Neural progenitor cell (in vitro differentiated cells): ENCODE measurements at regions not wholly inside any gene's neighbourhood (a gene's known extent, or its start where the extent isn't known, plus 50 kb on each side); places are given as distances from the start of the nearest gene placed in this dataset.

Experiments
- DNase-seq: peaks from one replicate; pipeline ENCODE4 v3.0.0-alpha.2; 2016; ENCODE audit warnings: low spot score
- H2AFZ ChIP-seq: fragments of 200-600 bp; sonication (generic); replicated peaks from 2 replicates; pipeline ENCODE4 v1.6.1; 2016; ENCODE audit warnings: antibody characterized with exemption
- H3F3A ChIP-seq: fragments of 200-600 bp; sonication (generic); 2 replicates; pipeline ENCODE4 v1.6.1; 2016; ENCODE audit warnings: antibody characterized with exemption, low read depth
- H3K27ac ChIP-seq: fragments of 200-600 bp; sonication (generic); 2 replicates; pipeline ENCODE4 v1.5.1; 2016; ENCODE audit warnings: mild to moderate bottlenecking
- H3K27me3 ChIP-seq: fragments of 200-600 bp; sonication (generic); 2 replicates; pipeline ENCODE4 v1.6.1; 2016; ENCODE audit warnings: mild to moderate bottlenecking, moderate library complexity
- H3K36me3 ChIP-seq: fragments of 200-600 bp; sonication (generic); 2 replicates; pipeline ENCODE4 v1.5.1; 2016
- H3K4me1 ChIP-seq: fragments of 200-600 bp; sonication (generic); 2 replicates; pipeline ENCODE4 v1.6.1; 2016; ENCODE audit warnings: mixed run types
- H3K4me2 ChIP-seq: fragments of 200-600 bp; sonication (generic); 2 replicates; pipeline ENCODE4 v1.6.1; 2016
- H3K4me3 ChIP-seq: fragments of 200-600 bp; sonication (generic); 2 replicates; pipeline ENCODE4 v1.5.1; 2016
- H3K79me2 ChIP-seq: fragments of 200-600 bp; sonication (generic); 2 replicates; pipeline ENCODE4 v1.6.1; 2016; ENCODE audit warnings: low read depth
- H3K9ac ChIP-seq: fragments of 200-600 bp; sonication (generic); 2 replicates; pipeline ENCODE4 v1.6.1; 2016
- H3K9me3 ChIP-seq: fragments of 200-600 bp; sonication (generic); 2 replicates; pipeline ENCODE4 v1.5.1; 2016; ENCODE audit warnings: low read depth
- H4K20me1 ChIP-seq: fragments of 200-600 bp; sonication (generic); 2 replicates; pipeline ENCODE4 v1.6.1; 2016; ENCODE audit warnings: low read depth
- H3K27ac Mint-ChIP-seq: 3 replicates; pipeline ENCODE4 v1.8.0; 2021; ENCODE audit warnings: mixed read lengths
- H3K27me3 Mint-ChIP-seq: 2 replicates; pipeline ENCODE4 v1.8.0; 2022; ENCODE audit warnings: low read depth, mild to moderate bottlenecking, inconsistent platforms, moderate library complexity, mixed read lengths; ENCODE audit not compliant: insufficient read depth
- H3K36me3 Mint-ChIP-seq: 3 replicates; pipeline ENCODE4 v1.8.0; 2021; ENCODE audit warnings: mixed read lengths
- H3K4me1 Mint-ChIP-seq: 3 replicates; pipeline ENCODE4 v1.8.0; 2021; ENCODE audit warnings: mixed read lengths
- H3K4me3 Mint-ChIP-seq: 3 replicates; pipeline ENCODE4 v1.8.0; 2021; ENCODE audit warnings: mild to moderate bottlenecking, moderate library complexity, mixed read lengths
- H3K9me3 Mint-ChIP-seq: 3 replicates; pipeline ENCODE4 v1.8.0; 2020; ENCODE audit warnings: mixed read lengths
- CTCF ChIP-seq: fragments of 200-600 bp; sonication (generic); IDR thresholded peaks from 2 replicates; pipeline ENCODE4 v1.5.1; 2017; ENCODE audit warnings: antibody characterized with exemption, mild to moderate bottlenecking
- EZH2 ChIP-seq: fragments of 200-600 bp; sonication (generic); IDR thresholded peaks from 2 replicates; pipeline ENCODE4 v1.6.1; 2017; ENCODE audit warnings: antibody characterized with exemption, mild to moderate bottlenecking, moderate library complexity
- EZH2phosphoT487 ChIP-seq: fragments of 200-600 bp; sonication (generic); IDR thresholded peaks from 2 replicates; pipeline ENCODE4 v1.6.1; 2017; ENCODE audit warnings: antibody characterized with exemption

- H3K9me3 Mint-ChIP-seq, result peaks cover 18% of the 10 kb centered on the region
- H3K4me1 Mint-ChIP-seq, result peaks cover 9% of the 10 kb centered on the region
- H3K27me3 Mint-ChIP-seq, result no peaks in the 10 kb centered on the region
- H3K27ac Mint-ChIP-seq, result no peak overlapping the region
- H2AFZ ChIP-seq, result no peak overlapping the region
- H3K4me2 ChIP-seq, result no peak overlapping the region
- H3K9me3 ChIP-seq, result no peaks in the 10 kb centered on the region
- H3K79me2 ChIP-seq, result no peaks in the 10 kb centered on the region
- no peaks in the 10 kb centered on the region for H3K36me3 Mint-ChIP-seq
- no peaks in the 10 kb centered on the region for H4K20me1 ChIP-seq
- no peaks in the 10 kb centered on the region for H3K27me3 ChIP-seq
- TF ChIP-seq EZH2 (no peak), CTCF (no peak), EZH2phosphoT487 (no peak)
- H3K27ac ChIP-seq, result no peak overlapping the region
- H3F3A ChIP-seq, result no peaks in the 10 kb centered on the region
- H3K36me3 ChIP-seq, result no peaks in the 10 kb centered on the region
- no peak for DNase-seq
- no peak overlapping the region for H3K4me3 Mint-ChIP-seq
- no peak overlapping the region for H3K4me3 ChIP-seq
- no peaks in the 10 kb centered on the region for H3K4me1 ChIP-seq
- H3K9ac ChIP-seq, result no peak overlapping the region
These were observed 72.4 kb downstream of the FH start for GRCh38 chr1:241447031-241447644.

GRCh38 chr1:241444836-241445235, 74.7 kb downstream of the FH start:
- H3K9me3 Mint-ChIP-seq, result peaks cover 19% of the 10 kb centered on the region
- H3K27me3 Mint-ChIP-seq, result no peaks in the 10 kb centered on the region
- Histone ChIP-seq H3K4me3 (no peak overlapping the region), H3K9me3 (no peaks in the 10 kb centered on the region), H3K79me2 (no peaks in the 10 kb centered on the region), H4K20me1 (no peaks in the 10 kb centered on the region), H3K4me2 (no peak overlapping the region), H3K4me1 (no peaks in the 10 kb centered on the region), H3K27ac (no peak overlapping the region), H3K36me3 (no peaks in the 10 kb centered on the region), H3K9ac (no peak overlapping the region), H2AFZ (no peak overlapping the region), H3K27me3 (no peaks in the 10 kb centered on the region), H3F3A (no peaks in the 10 kb centered on the region)
- H3K4me1 Mint-ChIP-seq, result peaks cover 9% of the 10 kb centered on the region
- no peak for TF ChIP-seq EZH2
- no peak for TF ChIP-seq EZH2phosphoT487
- TF ChIP-seq CTCF, result no peak
- no peaks in the 10 kb centered on the region for H3K36me3 Mint-ChIP-seq
- H3K4me3 Mint-ChIP-seq, result no peak overlapping the region
- DNase-seq, result no peak
- no peak overlapping the region for H3K27ac Mint-ChIP-seq

- Mint-ChIP-seq H3K27ac (no peak overlapping the region), H3K27me3 (peaks cover 3% of the 10 kb centered on the region), H3K4me1 (peaks cover 11% of the 10 kb centered on the region), H3K36me3 (no peaks in the 10 kb centered on the region), H3K9me3 (peaks cover 19% of the 10 kb centered on the region), H3K4me3 (no peak overlapping the region)
- Histone ChIP-seq H3K27me3 (no peaks in the 10 kb centered on the region), H4K20me1 (no peaks in the 10 kb centered on the region), H3K4me1 (no peaks in the 10 kb centered on the region), H3K27ac (no peak overlapping the region), H3K9ac (no peak overlapping the region), H3K9me3 (no peaks in the 10 kb centered on the region), H2AFZ (no peak overlapping the region), H3K4me2 (no peak overlapping the region), H3K79me2 (no peaks in the 10 kb centered on the region), H3K4me3 (no peak overlapping the region), H3K36me3 (no peaks in the 10 kb centered on the region), H3F3A (no peaks in the 10 kb centered on the region)
- DNase-seq, result no peak
- TF ChIP-seq EZH2 (no peak), CTCF (no peak), EZH2phosphoT487 (no peak)
These were observed 76.0 kb downstream of the FH start for GRCh38 chr1:241443561-241443960.
